Caco-2 (cell line): ENCODE measurements at regions not wholly inside any gene's neighbourhood (a gene's known extent, or its start where the extent isn't known, plus 50 kb on each side); places are given as distances from the start of the nearest gene placed in this dataset.
"Not testable (repeated sequence)": the region's sequence is repeated elsewhere in the genome, so short reads cannot be mapped to it uniquely, and the experiment has no call there.

Experiments used
- BruUV-seq: library from RNA; stranded (reverse); fragments of 400-500 nt; replicated peaks from 2 replicates; lab custom pipeline; 2021; lab: Mats Ljungman, UMichigan
- CTCF ChIA-PET: fragments of 300-600 bp; sonication (Branson Sonifier 250); formaldehyde crosslinking; loops from one replicate; lab custom pipeline; 2022; ENCODE audit warnings: antibody characterized with exemption; lab: Charles Lee
- POLR2A ChIA-PET: fragments of 300-600 bp; sonication (Branson Sonifier 250); formaldehyde crosslinking; loops from one replicate; lab custom pipeline; 2022; ENCODE audit warnings: antibody characterized with exemption; lab: Charles Lee
- DNase-seq, 2 experiments: peaks; one replicate each; pipeline versions ENCODE4 v3.0.0 to v3.0.0-alpha.2; 2020 to 2022
- H3K27me3 ChIP-seq: replicated peaks from 2 replicates; pipeline ENCODE4 v1.6.0; 2011; ENCODE audit warnings: low read length; ENCODE audit not compliant: control insufficient read depth, insufficient read depth
- H3K36me3 ChIP-seq: 2 replicates; pipeline ENCODE4 v1.5.1; 2011; ENCODE audit warnings: low read length; ENCODE audit not compliant: control insufficient read depth, insufficient read depth
- H3K4me1 ChIP-seq: fragments of 250-450 bp; sonication (Bioruptor Pico); 2 replicates; pipeline ENCODE4 v1.5.1; 2020; ENCODE audit warnings: mild to moderate bottlenecking
- H3K4me3 ChIP-seq: 2 replicates; pipeline ENCODE4 v1.5.1; 2011; ENCODE audit warnings: low read depth, mild to moderate bottlenecking, control low read depth, low read length
- H3K9me3 ChIP-seq: fragments of 250-450 bp; sonication (Bioruptor Pico); 2 replicates; pipeline ENCODE4 v1.5.1; 2020; ENCODE audit warnings: mild to moderate bottlenecking, moderate library complexity
- H3K27ac Mint-ChIP-seq: one replicate; pipeline ENCODE4 v1.8.0; 2022; ENCODE audit warnings: mixed read lengths; ENCODE audit not compliant: unreplicated experiment
- H3K27me3 Mint-ChIP-seq: one replicate; pipeline ENCODE4 v1.8.0; 2022; ENCODE audit warnings: mixed read lengths; ENCODE audit not compliant: insufficient read depth, unreplicated experiment
- H3K36me3 Mint-ChIP-seq: one replicate; pipeline ENCODE4 v1.8.0; 2022; ENCODE audit warnings: mild to moderate bottlenecking, mixed read lengths; ENCODE audit not compliant: insufficient read depth, unreplicated experiment
- H3K4me1 Mint-ChIP-seq: one replicate; pipeline ENCODE4 v1.8.0; 2022; ENCODE audit warnings: low read depth, mixed read lengths; ENCODE audit not compliant: unreplicated experiment
- H3K4me3 Mint-ChIP-seq: one replicate; pipeline ENCODE4 v1.8.0; 2022; ENCODE audit warnings: mild to moderate bottlenecking, moderate library complexity, mixed read lengths; ENCODE audit not compliant: unreplicated experiment
- H3K9me3 Mint-ChIP-seq: one replicate; pipeline ENCODE4 v1.8.0; 2022; ENCODE audit warnings: mixed read lengths; ENCODE audit not compliant: unreplicated experiment
- intact Hi-C: fragments of 100-400 bp; cut with micrococcal nuclease; formaldehyde crosslinking; loops from one replicate; pipeline ENCODE4 v1.10.0; 2022; ENCODE audit not compliant: unreplicated experiment
- TF ChIP-seq, protein P1 (sequence below), 2 experiments: fragments of 200-600 bp in 1 of 2; IDR thresholded peaks; 1 replicate in 1 of 2; 2 replicates in 1 of 2; pipeline versions ENCODE4 v1.5.1 to v1.8.0; 2011 to 2022; ENCODE audit warnings: antibody characterized with exemption in 1 of 2, control low read depth in 1 of 2, inconsistent platforms in 1 of 2, low read depth in 1 of 2, low read length in 1 of 2, mild to moderate bottlenecking in 1 of 2, moderate library complexity in 1 of 2; ENCODE audit not compliant: insufficient read depth in 1 of 2, severe bottlenecking in 1 of 2, unreplicated experiment in 1 of 2

DNA sequence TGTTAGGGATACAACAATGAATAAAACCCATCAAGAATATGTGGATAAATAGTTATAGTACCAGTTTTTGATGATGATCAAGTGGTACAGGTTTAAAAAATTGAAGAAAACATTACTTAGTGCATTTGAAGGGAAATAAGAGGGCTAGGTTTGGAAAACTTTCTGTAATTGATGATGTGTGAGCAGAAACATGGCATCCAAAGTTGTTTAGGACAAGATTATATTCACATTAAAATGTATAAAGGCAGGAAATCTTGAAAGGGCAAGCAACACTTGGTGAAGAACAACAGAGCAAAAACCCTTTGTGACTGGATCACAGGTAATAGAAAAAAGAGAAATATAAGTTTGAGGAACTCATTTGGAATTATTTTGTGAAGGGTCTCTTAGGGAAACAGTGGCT, 572.3 kb upstream of the RAG2 start:
- Histone ChIP-seq H3K36me3 (no peaks in the 10 kb centered on the region), H3K27me3 (no peaks in the 10 kb centered on the region), H3K4me1 (peaks cover 8% of the 10 kb centered on the region), H3K9me3 (no peaks in the 10 kb centered on the region), H3K4me3 (no peak overlapping the region)
- ChIA-PET CTCF (no interaction called here), POLR2A (no interaction called here)
- Mint-ChIP-seq H3K27me3 (no peaks in the 10 kb centered on the region), H3K4me1 (peaks cover 8% of the 10 kb centered on the region), H3K27ac (no peak overlapping the region), H3K9me3 (no peaks in the 10 kb centered on the region), H3K36me3 (no peaks in the 10 kb centered on the region), H3K4me3 (no peak overlapping the region)
- no TSS peak for BruUV-seq
- TF ChIP-seq, protein P1, sequence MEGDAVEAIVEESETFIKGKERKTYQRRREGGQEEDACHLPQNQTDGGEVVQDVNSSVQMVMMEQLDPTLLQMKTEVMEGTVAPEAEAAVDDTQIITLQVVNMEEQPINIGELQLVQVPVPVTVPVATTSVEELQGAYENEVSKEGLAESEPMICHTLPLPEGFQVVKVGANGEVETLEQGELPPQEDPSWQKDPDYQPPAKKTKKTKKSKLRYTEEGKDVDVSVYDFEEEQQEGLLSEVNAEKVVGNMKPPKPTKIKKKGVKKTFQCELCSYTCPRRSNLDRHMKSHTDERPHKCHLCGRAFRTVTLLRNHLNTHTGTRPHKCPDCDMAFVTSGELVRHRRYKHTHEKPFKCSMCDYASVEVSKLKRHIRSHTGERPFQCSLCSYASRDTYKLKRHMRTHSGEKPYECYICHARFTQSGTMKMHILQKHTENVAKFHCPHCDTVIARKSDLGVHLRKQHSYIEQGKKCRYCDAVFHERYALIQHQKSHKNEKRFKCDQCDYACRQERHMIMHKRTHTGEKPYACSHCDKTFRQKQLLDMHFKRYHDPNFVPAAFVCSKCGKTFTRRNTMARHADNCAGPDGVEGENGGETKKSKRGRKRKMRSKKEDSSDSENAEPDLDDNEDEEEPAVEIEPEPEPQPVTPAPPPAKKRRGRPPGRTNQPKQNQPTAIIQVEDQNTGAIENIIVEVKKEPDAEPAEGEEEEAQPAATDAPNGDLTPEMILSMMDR (IDR thresholded peaks at IDR 0.05; ENCODE audit: insufficient read depth in 1 of 2, low read depth in 1 of 2, low read length in 1 of 2, severe bottlenecking in 1 of 2, unreplicated experiment in 1 of 2): no peak
- no peak for DNase-seq
- intact Hi-C loops: no loop called here

DNA sequence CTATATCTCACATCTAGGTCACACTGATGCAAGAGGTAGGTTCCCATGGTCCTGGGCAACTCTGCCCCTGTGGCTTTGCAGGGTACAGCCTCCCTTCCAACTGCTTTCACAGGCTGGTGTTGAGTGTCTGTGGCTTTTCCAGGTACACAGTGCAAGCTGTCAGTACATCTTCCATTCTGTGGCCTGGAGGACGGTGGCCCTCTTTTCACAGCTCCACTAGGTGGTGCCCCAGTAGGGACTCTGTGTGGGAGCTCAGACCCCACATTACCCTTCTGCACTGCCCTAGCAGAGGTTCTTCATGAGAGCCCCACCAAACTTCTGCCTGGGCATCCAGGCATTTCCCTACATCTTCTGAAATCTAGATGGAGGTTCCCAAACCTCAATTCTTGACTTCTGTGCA, 547.4 kb upstream of the RAG2 start:
- H3K27me3 ChIP-seq, H3K9me3 ChIP-seq, H3K4me3 Mint-ChIP-seq, H3K36me3 Mint-ChIP-seq, H3K36me3 ChIP-seq, intact Hi-C loops, POLR2A ChIA-PET, H3K27me3 Mint-ChIP-seq, CTCF ChIA-PET, H3K4me3 ChIP-seq, H3K27ac Mint-ChIP-seq, H3K4me1 Mint-ChIP-seq, H3K4me1 ChIP-seq, BruUV-seq: not testable (repeated sequence)
- DNase-seq: peak in 1 of 2 experiments; percentile 31
- H3K9me3 Mint-ChIP-seq: peaks cover 18% of the 10 kb centered on the region

- TF ChIP-seq, protein P1 (IDR thresholded peaks at IDR 0.05; ENCODE audit: insufficient read depth in 1 of 2, low read depth in 1 of 2, low read length in 1 of 2, severe bottlenecking in 1 of 2, unreplicated experiment in 1 of 2): no peak
- no TSS peak for BruUV-seq
- Mint-ChIP-seq H3K9me3 (peaks cover 29% of the 10 kb centered on the region), H3K27ac (no peak overlapping the region), H3K27me3 (no peaks in the 10 kb centered on the region), H3K36me3 (no peaks in the 10 kb centered on the region), H3K4me1 (no peaks in the 10 kb centered on the region), H3K4me3 (no peak overlapping the region)
- Histone ChIP-seq H3K36me3 (no peaks in the 10 kb centered on the region), H3K9me3 (no peaks in the 10 kb centered on the region), H3K27me3 (no peaks in the 10 kb centered on the region), H3K4me3 (no peak overlapping the region), H3K4me1 (no peaks in the 10 kb centered on the region)
- CTCF ChIA-PET: no interaction called here
- intact Hi-C loops: no loop called here
- DNase-seq: no peak
- POLR2A ChIA-PET: no interaction called here
Observed at GRCh38 chr11:37142591-37142990, 544.6 kb upstream of the RAG2 start.

DNA sequence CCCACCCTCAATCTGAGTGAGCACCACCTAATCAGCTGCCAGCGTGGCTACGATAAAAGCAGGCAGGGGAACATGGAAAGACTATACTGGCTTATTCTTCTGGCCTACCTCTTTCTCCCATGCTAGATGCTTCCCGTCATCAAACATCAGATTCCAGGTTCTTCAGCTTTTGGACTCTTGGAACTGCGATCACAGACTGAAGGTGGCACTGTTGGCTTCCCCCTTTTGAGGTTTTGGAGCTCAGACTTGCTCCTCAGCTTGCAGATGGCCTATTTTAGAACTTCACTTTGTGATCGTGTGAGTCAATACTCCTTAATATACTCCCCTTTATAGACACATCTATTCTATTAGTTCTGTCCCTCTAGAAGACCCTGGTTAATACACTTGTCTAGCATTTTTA, 543.7 kb upstream of the RAG2 start:
- intact Hi-C loops: no loop called here
- BruUV-seq: no TSS peak
- Histone ChIP-seq H3K4me3 (no peak overlapping the region), H3K4me1 (no peaks in the 10 kb centered on the region), H3K9me3 (no peaks in the 10 kb centered on the region), H3K27me3 (no peaks in the 10 kb centered on the region), H3K36me3 (no peaks in the 10 kb centered on the region)
- H3K9me3 Mint-ChIP-seq: peaks cover 28% of the 10 kb centered on the region
- no peaks in the 10 kb centered on the region for H3K4me1 Mint-ChIP-seq
- no peak overlapping the region for H3K27ac Mint-ChIP-seq
- no peaks in the 10 kb centered on the region for H3K36me3 Mint-ChIP-seq
- ChIA-PET POLR2A (no interaction called here), CTCF (interaction anchor here (1.0 kb wide), 1 partner anchor 211 kb away, joined by 7 read pairs; no protein-coding TSS in a partner anchor)
- peak; percentile 13 to 37 for DNase-seq
- TF ChIP-seq, protein P1 (IDR thresholded peaks at IDR 0.05; ENCODE audit: insufficient read depth in 1 of 2, low read depth in 1 of 2, low read length in 1 of 2, severe bottlenecking in 1 of 2, unreplicated experiment in 1 of 2): no peak
- no peaks in the 10 kb centered on the region for H3K27me3 Mint-ChIP-seq
- H3K4me3 Mint-ChIP-seq: no peak overlapping the region

DNA sequence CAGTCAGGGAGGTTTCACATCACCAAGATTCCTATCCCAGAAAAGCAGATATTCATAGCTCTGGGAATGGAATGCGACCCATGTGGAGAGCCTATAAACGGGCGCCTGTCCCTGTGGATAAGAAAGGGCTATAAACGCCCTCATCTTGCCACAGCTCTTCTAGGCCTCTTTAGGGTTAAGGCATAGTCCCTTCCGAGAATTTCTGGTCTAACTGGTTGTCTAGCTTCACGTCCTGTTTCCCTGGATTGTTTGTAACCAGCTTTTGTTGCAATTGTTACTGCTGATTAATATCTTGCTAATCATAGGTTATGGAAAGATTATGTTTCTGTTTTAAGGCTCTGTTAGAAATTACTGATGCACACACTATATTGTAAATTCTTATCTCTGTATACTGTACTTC, 537.6 kb upstream of the RAG2 start:
- H3K27ac Mint-ChIP-seq, DNase-seq, intact Hi-C loops, H3K36me3 ChIP-seq, H3K27me3 Mint-ChIP-seq, BruUV-seq, CTCF ChIA-PET, H3K4me3 ChIP-seq, POLR2A ChIA-PET, H3K9me3 ChIP-seq, H3K4me1 Mint-ChIP-seq, H3K4me3 Mint-ChIP-seq, H3K36me3 Mint-ChIP-seq, H3K4me1 ChIP-seq, H3K27me3 ChIP-seq: not testable (repeated sequence)
- H3K9me3 Mint-ChIP-seq: peaks cover 50% of the 10 kb centered on the region
